ENCODE measurements at regions not wholly inside any gene's neighbourhood (a gene's known extent, or its start where the extent isn't known, plus 50 kb on each side); places are given as distances from the start of the nearest gene placed in this dataset.

DNA sequence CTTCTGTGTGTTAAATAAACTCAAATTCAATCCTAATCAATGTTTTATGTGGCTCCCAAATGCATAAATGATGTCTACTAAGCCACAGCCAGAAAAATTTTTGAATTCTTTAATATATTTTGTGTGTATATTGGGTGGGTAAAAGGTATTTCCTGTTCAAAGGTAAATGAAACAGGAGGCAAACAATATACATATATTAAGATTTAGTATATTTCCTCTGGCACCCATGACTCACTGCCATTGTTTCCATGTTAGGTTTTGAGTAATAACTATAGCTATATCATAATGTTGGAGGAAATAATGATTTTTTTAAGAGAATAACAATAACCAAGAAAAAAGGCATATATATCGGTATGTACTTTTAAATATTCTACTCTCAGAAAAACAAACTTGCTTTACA lies 1071.9 kb upstream of the CDH10 start:
- no peaks in the 10 kb centered on the region for H3K36me3 ChIP-seq (replicated peaks in 1 of 2; ENCODE audit: control insufficient read depth in 1 of 2, insufficient read depth in 2 of 2, low read length in 1 of 2)
- CTCF ChIA-PET = no interaction called here
- WGBS (ENCODE audit: low lambda C conversion rate) = 13% methylated on average over 1 of the region's 1 CpG
- H3K79me2 ChIP-seq (ENCODE audit: insufficient read depth) = no peaks in the 10 kb centered on the region; the same call in 1 of the 2 replicates
- H2AFZ ChIP-seq (ENCODE audit: low read depth) = no peak overlapping the region
- no peak for DNase-seq
- H3K4me2 ChIP-seq = no peak overlapping the region
- H3F3A ChIP-seq (replicated peaks; ENCODE audit: insufficient read depth) = no peaks in the 10 kb centered on the region
- H3K27ac ChIP-seq (ENCODE audit: low read depth in 2 of 2, low read length in 1 of 2) = no peak overlapping the region
- H3K4me3 ChIP-seq (ENCODE audit: low read depth in 2 of 2, low read length in 1 of 2) = no peak overlapping the region
- H3K9me2 ChIP-seq = no peaks in the 10 kb centered on the region
- TF ChIP-seq ELF1 (IDR thresholded peaks at IDR 0.05) (no peak), EZH2phosphoT487 (IDR thresholded peaks at IDR 0.05; ENCODE audit: borderline replicate concordance, low read depth) (no peak), RXRA (IDR thresholded peaks at IDR 0.05; ENCODE audit: borderline replicate concordance, low read depth) (no peak), RAD21 (IDR thresholded peaks at IDR 0.05; ENCODE audit: low read length) (no peak), CHD2 (IDR thresholded peaks at IDR 0.05; ENCODE audit: low read length, partially characterized antibody) (no peak), SMC3 (IDR thresholded peaks at IDR 0.05; ENCODE audit: low read depth, low read length) (no peak), TCF12 (IDR thresholded peaks at IDR 0.05) (no peak), NRF1 (IDR thresholded peaks at IDR 0.05; ENCODE audit: low read depth, low read length) (no peak), POLR2AphosphoS5 (IDR thresholded peaks at IDR 0.05; ENCODE audit: low read depth, low read length) (no peak)
- TF ChIP-seq, protein P1, sequence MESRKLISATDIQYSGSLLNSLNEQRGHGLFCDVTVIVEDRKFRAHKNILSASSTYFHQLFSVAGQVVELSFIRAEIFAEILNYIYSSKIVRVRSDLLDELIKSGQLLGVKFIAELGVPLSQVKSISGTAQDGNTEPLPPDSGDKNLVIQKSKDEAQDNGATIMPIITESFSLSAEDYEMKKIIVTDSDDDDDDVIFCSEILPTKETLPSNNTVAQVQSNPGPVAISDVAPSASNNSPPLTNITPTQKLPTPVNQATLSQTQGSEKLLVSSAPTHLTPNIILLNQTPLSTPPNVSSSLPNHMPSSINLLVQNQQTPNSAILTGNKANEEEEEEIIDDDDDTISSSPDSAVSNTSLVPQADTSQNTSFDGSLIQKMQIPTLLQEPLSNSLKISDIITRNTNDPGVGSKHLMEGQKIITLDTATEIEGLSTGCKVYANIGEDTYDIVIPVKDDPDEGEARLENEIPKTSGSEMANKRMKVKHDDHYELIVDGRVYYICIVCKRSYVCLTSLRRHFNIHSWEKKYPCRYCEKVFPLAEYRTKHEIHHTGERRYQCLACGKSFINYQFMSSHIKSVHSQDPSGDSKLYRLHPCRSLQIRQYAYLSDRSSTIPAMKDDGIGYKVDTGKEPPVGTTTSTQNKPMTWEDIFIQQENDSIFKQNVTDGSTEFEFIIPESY (IDR thresholded peaks at IDR 0.05; ENCODE audit: borderline replicate concordance, low read depth) = no peak
- TF ChIP-seq, protein P2, sequence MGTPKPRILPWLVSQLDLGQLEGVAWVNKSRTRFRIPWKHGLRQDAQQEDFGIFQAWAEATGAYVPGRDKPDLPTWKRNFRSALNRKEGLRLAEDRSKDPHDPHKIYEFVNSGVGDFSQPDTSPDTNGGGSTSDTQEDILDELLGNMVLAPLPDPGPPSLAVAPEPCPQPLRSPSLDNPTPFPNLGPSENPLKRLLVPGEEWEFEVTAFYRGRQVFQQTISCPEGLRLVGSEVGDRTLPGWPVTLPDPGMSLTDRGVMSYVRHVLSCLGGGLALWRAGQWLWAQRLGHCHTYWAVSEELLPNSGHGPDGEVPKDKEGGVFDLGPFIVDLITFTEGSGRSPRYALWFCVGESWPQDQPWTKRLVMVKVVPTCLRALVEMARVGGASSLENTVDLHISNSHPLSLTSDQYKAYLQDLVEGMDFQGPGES (IDR thresholded peaks at IDR 0.05; ENCODE audit: low read depth, low read length) = no peak
- TF ChIP-seq, protein P3, sequence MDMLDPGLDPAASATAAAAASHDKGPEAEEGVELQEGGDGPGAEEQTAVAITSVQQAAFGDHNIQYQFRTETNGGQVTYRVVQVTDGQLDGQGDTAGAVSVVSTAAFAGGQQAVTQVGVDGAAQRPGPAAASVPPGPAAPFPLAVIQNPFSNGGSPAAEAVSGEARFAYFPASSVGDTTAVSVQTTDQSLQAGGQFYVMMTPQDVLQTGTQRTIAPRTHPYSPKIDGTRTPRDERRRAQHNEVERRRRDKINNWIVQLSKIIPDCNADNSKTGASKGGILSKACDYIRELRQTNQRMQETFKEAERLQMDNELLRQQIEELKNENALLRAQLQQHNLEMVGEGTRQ (IDR thresholded peaks at IDR 0.05; ENCODE audit: borderline replicate concordance, low read depth, low read length) = no peak
- H3K4me1 ChIP-seq (ENCODE audit: control insufficient read depth in 1 of 2, insufficient read depth in 2 of 2, low read depth in 1 of 2, low read length in 1 of 2) = no peaks in the 10 kb centered on the region
- no peaks in the 10 kb centered on the region for H3K9me3 ChIP-seq
- no peaks in the 10 kb centered on the region for H3K27me3 ChIP-seq (ENCODE audit: insufficient read depth)
- POLR2A ChIA-PET = no interaction called here
- no peak overlapping the region for H3K9ac ChIP-seq
- H4K20me1 ChIP-seq (ENCODE audit: insufficient read depth) = no peaks in the 10 kb centered on the region

DNA sequence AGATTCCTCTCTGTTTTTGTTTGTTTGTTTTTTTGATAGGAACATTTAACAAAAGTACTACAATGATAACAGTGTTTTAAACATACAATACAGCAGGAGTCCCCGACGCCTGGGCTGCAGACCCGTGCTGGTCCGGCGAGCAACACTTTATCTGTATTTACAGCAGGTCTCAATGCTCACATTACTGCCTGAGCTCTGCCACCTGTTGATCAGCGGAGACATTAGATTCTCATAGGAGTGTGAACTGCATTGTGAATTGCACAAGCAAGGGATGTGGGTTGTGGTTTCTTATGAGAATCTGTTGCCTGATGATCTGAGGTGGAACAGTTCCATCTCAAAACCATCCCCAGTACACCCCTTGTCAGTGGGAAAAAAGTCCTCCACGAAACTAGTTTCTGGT lies 1068.5 kb upstream of the CDH10 start:
- TF ChIP-seq YY1 (IDR thresholded peaks at IDR 0.05; ENCODE audit: low read depth) (no peak), SMC3 (IDR thresholded peaks at IDR 0.05; ENCODE audit: low read depth, low read length) (no peak), RAD21 (IDR thresholded peaks at IDR 0.05; ENCODE audit: low read length) (no peak), CHD2 (IDR thresholded peaks at IDR 0.05; ENCODE audit: low read length, partially characterized antibody) (no peak), GABPA (IDR thresholded peaks at IDR 0.05; ENCODE audit: low read depth) (no peak), EP300 (IDR thresholded peaks at IDR 0.05; ENCODE audit: borderline replicate concordance in 1 of 2, low read depth in 1 of 2, low read length in 1 of 2) (no peak), MEF2A (IDR thresholded peaks at IDR 0.05; ENCODE audit: borderline replicate concordance, low read depth) (no peak), FOSL2 (IDR thresholded peaks at IDR 0.05; ENCODE audit: borderline replicate concordance, low read depth) (no peak), TEAD4 (IDR thresholded peaks at IDR 0.05; ENCODE audit: borderline replicate concordance, insufficient read depth) (no peak), TCF12 (IDR thresholded peaks at IDR 0.05) (no peak), ELF1 (IDR thresholded peaks at IDR 0.05) (no peak), SIN3A (IDR thresholded peaks at IDR 0.05; ENCODE audit: borderline replicate concordance, low read depth, low read length) (no peak)
- TF ChIP-seq, protein P3 (IDR thresholded peaks at IDR 0.05; ENCODE audit: borderline replicate concordance, low read depth, low read length) = no peak
- TF ChIP-seq, protein P4, sequence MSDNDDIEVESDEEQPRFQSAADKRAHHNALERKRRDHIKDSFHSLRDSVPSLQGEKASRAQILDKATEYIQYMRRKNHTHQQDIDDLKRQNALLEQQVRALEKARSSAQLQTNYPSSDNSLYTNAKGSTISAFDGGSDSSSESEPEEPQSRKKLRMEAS (IDR thresholded peaks at IDR 0.05; ENCODE audit: low read depth) = no peak
- TF ChIP-seq, protein P5, sequence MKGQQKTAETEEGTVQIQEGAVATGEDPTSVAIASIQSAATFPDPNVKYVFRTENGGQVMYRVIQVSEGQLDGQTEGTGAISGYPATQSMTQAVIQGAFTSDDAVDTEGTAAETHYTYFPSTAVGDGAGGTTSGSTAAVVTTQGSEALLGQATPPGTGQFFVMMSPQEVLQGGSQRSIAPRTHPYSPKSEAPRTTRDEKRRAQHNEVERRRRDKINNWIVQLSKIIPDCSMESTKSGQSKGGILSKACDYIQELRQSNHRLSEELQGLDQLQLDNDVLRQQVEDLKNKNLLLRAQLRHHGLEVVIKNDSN (IDR thresholded peaks at IDR 0.05; ENCODE audit: borderline replicate concordance, low read depth) = no peak
- Histone ChIP-seq H3K4me1 (ENCODE audit: control insufficient read depth in 1 of 2, insufficient read depth in 2 of 2, low read depth in 1 of 2, low read length in 1 of 2) (no peaks in the 10 kb centered on the region), H3K9ac (no peak overlapping the region), H3K36me3 (replicated peaks in 1 of 2; ENCODE audit: control insufficient read depth in 1 of 2, insufficient read depth in 2 of 2, low read length in 1 of 2) (no peaks in the 10 kb centered on the region), H3K4me3 (ENCODE audit: low read depth in 2 of 2, low read length in 1 of 2) (no peak overlapping the region), H4K20me1 (ENCODE audit: insufficient read depth) (no peaks in the 10 kb centered on the region), H3K9me3 (no peaks in the 10 kb centered on the region), H3K9me2 (no peaks in the 10 kb centered on the region), H3F3A (replicated peaks; ENCODE audit: insufficient read depth) (no peaks in the 10 kb centered on the region), H3K27ac (ENCODE audit: low read depth in 2 of 2, low read length in 1 of 2) (no peak overlapping the region), H3K27me3 (ENCODE audit: insufficient read depth) (no peaks in the 10 kb centered on the region), H3K79me2 (ENCODE audit: insufficient read depth) (no peaks in the 10 kb centered on the region; the same call in 1 of the 2 replicates), H3K4me2 (no peak overlapping the region), H2AFZ (ENCODE audit: low read depth) (no peak overlapping the region)
- POLR2A ChIA-PET = no interaction called here
- WGBS (ENCODE audit: low lambda C conversion rate) = under 1% methylated on average over 7 of the region's 7 CpGs
- CTCF ChIA-PET = interaction anchor here (2.2 kb wide), 1 partner anchor 11 kb away, joined by 4 read pairs; no protein-coding TSS in a partner anchor
- DNase-seq = no peak

Measured in SK-N-SH (cell line).